ENCODE measurements at regions not wholly inside any gene's neighbourhood (a gene's known extent, or its start where the extent isn't known, plus 50 kb on each side); places are given as distances from the start of the nearest gene placed in this dataset.

DNA sequence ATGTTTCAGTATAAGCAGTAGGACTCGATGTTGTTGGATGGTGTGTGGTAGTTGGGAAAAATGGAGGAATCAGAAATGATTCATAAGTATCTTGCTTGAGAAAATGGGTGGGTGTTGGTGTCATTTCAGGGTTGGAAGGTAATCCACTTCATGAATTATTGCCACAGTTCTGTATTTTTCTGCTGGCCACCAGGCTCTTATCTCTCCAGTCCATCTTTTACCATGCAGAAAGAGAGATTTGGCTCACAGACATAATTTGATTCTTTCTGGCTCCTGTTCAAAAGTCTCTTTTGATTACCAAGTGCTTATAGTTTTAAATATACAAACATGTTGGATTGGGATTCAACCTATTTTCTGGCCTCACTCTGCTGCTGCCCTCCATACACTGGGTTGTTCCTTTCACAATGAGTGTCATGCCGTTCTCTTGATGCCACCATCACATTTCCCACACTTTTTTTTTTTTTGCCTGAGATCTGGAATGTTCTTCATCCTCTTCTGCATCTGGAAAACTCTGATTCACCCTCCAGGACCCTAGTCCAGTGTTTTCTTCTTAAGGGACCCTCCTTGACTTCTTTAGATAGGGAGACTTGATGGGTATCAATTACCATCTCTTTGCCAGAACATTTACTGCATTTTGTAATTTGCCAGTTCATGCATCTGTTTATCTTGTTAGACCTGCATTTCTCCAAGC, 69.4 kb upstream of the GAP43 start:
- H3K4me1 ChIP-seq (ENCODE audit: control insufficient read depth, insufficient read depth, low read length): no peaks in the 10 kb centered on the region
- H3K4me3 ChIP-seq (ENCODE audit: insufficient read depth, low read depth, low read length): no peak overlapping the region
- H3K9me3 ChIP-seq (ENCODE audit: control insufficient read depth, low read length): no peaks in the 10 kb centered on the region
- 88 to 93% methylated on average over 2 of the region's 2 CpGs for WGBS, 2 experiments
- no peak overlapping the region for H3K27ac ChIP-seq (ENCODE audit: insufficient read depth, low read depth, low read length, poor library complexity, severe bottlenecking)
- no peaks in the 10 kb centered on the region for H3K36me3 ChIP-seq (ENCODE audit: control insufficient read depth, insufficient read depth, low read length)
- no peaks in the 10 kb centered on the region for H3K27me3 ChIP-seq (ENCODE audit: control insufficient read depth, insufficient read depth, low read length, poor library complexity, severe bottlenecking)

DNA sequence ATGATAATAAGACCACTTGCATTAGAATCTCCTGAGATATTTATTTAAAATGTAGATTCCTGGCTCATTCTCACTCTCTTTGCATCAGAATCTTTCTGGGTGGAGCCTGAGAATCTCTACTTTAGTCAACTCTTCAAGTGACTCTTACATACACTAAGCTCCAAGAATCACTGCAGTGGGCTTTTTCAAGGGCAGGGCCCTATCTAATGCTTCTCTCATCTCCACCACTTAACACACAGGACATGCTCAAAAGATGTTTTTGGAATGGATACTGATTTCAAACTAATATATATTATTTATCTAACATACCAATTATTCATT, 68.9 kb upstream of the GAP43 start:
- Histone ChIP-seq H3K27ac (ENCODE audit: insufficient read depth, low read depth, low read length, poor library complexity, severe bottlenecking) (no peak overlapping the region), H3K36me3 (ENCODE audit: control insufficient read depth, insufficient read depth, low read length) (no peaks in the 10 kb centered on the region), H3K4me3 (ENCODE audit: insufficient read depth, low read depth, low read length) (no peak overlapping the region), H3K27me3 (ENCODE audit: control insufficient read depth, insufficient read depth, low read length, poor library complexity, severe bottlenecking) (no peaks in the 10 kb centered on the region), H3K9me3 (ENCODE audit: control insufficient read depth, low read length) (no peaks in the 10 kb centered on the region), H3K4me1 (ENCODE audit: control insufficient read depth, insufficient read depth, low read length) (no peaks in the 10 kb centered on the region)

DNA sequence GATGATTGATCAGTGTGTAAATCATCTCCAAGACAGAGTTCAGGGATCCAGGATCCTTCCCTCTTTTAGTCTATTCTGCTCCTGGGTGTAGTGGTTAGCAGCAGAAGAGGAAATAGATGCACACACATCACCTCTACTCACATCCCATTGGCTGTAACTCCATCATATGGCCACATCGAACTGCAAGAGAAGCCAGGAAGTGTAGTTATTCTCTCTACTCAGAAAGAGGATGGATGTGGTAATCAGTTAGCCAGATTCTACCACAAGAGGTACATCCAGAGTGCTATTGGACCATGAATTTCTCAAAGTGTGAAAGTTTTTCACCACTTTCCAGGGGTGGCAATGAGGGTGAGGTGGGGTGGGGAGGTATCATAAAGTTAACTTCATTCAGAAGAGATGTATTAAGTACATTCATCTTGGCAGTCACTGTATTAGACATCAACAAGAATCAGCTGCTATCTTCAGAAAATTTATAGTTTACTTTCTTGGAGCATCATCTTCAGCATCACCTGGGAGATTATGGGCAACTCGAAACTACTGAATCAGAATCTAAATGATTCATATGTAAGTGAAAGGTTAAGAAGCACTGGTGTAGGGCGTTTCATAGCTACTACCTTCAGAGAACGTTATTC, 60.6 kb upstream of the GAP43 start:
- WGBS, 2 experiments: 92 to 96% methylated on average over 3 to 4 of the region's 4 CpGs
- no peak overlapping the region for H3K27ac ChIP-seq (ENCODE audit: insufficient read depth, low read depth, low read length, poor library complexity, severe bottlenecking)

GRCh38 chr3:115563984-115564383, 59.3 kb upstream of the GAP43 start:
- Histone ChIP-seq H3K9me3 (ENCODE audit: control insufficient read depth, low read length) (no peaks in the 10 kb centered on the region), H3K27ac (ENCODE audit: insufficient read depth, low read depth, low read length, poor library complexity, severe bottlenecking) (no peak overlapping the region), H3K4me1 (ENCODE audit: control insufficient read depth, insufficient read depth, low read length) (no peaks in the 10 kb centered on the region), H3K27me3 (ENCODE audit: control insufficient read depth, insufficient read depth, low read length, poor library complexity, severe bottlenecking) (no peaks in the 10 kb centered on the region), H3K36me3 (ENCODE audit: control insufficient read depth, insufficient read depth, low read length) (no peaks in the 10 kb centered on the region), H3K4me3 (ENCODE audit: insufficient read depth, low read depth, low read length) (no peak overlapping the region)
- 92 to 100% methylated on average over 1 of the region's 1 CpG for WGBS, 2 experiments

More for the DNA sequence above, 60.6 kb upstream of the GAP43 start:
- no peaks in the 10 kb centered on the region for H3K4me1 ChIP-seq (ENCODE audit: control insufficient read depth, insufficient read depth, low read length)
- H3K9me3 ChIP-seq (ENCODE audit: control insufficient read depth, low read length): no peaks in the 10 kb centered on the region
- H3K27me3 ChIP-seq (ENCODE audit: control insufficient read depth, insufficient read depth, low read length, poor library complexity, severe bottlenecking): no peaks in the 10 kb centered on the region
- H3K36me3 ChIP-seq (ENCODE audit: control insufficient read depth, insufficient read depth, low read length): no peaks in the 10 kb centered on the region
- no peak overlapping the region for H3K4me3 ChIP-seq (ENCODE audit: insufficient read depth, low read depth, low read length)

DNA sequence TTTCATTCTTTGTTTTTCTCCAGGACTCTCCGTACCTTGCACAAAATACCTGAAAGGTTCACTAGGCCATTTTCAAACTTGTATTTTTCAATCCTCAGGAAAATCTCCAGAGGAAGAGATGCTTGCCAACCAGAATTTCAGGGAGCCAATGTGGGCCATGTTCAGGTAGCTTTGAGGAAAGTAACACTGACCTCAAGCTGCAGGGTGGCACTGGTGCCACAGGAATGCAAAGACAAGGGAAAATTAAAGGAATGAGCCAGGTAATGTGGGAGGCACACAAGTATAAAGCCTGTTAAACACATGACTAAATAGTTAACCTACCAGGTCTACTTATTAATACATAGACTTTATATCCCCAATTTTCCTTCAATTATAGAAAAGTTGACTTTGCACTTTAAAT, 51.9 kb upstream of the GAP43 start:
- 89 to 100% methylated on average over 1 of the region's 1 CpG for WGBS, 2 experiments

More for the DNA sequence above, 51.9 kb upstream of the GAP43 start:
- H3K36me3 ChIP-seq (ENCODE audit: control insufficient read depth, insufficient read depth, low read length): no peaks in the 10 kb centered on the region
- no peaks in the 10 kb centered on the region for H3K27me3 ChIP-seq (ENCODE audit: control insufficient read depth, insufficient read depth, low read length, poor library complexity, severe bottlenecking)
- H3K4me3 ChIP-seq (ENCODE audit: insufficient read depth, low read depth, low read length): no peak overlapping the region
- H3K9me3 ChIP-seq (ENCODE audit: control insufficient read depth, low read length): no peaks in the 10 kb centered on the region
- no peak overlapping the region for H3K27ac ChIP-seq (ENCODE audit: insufficient read depth, low read depth, low read length, poor library complexity, severe bottlenecking)
- no peaks in the 10 kb centered on the region for H3K4me1 ChIP-seq (ENCODE audit: control insufficient read depth, insufficient read depth, low read length)
